ENCODE measurements at regions not wholly inside any gene's neighbourhood (a gene's known extent, or its start where the extent isn't known, plus 50 kb on each side); places are given as distances from the start of the nearest gene placed in this dataset.
A peak's percentile ranks its signal among the peaks of the same experiment; 100 is the strongest.

DNA sequence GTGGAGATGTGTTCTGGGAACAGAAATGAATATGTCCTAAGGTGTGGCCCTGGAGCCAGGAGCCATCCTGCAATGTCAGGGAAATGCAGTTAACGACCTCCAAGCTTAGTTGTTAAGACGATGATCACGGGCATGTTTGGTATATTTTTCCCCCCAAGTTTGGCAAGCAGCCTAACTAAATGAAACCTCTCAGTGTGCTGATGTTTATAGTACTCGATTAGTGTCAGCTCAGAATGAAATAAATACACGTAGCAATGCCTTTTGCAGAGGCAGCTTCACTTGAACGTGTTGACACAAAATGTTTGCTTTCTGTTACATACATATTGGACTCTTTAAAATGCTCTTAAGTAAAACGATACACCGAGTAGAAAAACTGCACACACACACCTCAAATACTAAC is 76.2 kb upstream of the OLIG3 start:
- no peak for ATAC-seq
- TF ChIP-seq RARB (CRISPR knock-in tag; IDR thresholded peaks at IDR 0.05) = no peak
- TF ChIP-seq ZNF70 (CRISPR knock-in tag; IDR thresholded peaks at IDR 0.05) = no peak
- no peak for TF ChIP-seq ISL1 (CRISPR knock-in tag; IDR thresholded peaks at IDR 0.05)
- TF ChIP-seq, protein P1, sequence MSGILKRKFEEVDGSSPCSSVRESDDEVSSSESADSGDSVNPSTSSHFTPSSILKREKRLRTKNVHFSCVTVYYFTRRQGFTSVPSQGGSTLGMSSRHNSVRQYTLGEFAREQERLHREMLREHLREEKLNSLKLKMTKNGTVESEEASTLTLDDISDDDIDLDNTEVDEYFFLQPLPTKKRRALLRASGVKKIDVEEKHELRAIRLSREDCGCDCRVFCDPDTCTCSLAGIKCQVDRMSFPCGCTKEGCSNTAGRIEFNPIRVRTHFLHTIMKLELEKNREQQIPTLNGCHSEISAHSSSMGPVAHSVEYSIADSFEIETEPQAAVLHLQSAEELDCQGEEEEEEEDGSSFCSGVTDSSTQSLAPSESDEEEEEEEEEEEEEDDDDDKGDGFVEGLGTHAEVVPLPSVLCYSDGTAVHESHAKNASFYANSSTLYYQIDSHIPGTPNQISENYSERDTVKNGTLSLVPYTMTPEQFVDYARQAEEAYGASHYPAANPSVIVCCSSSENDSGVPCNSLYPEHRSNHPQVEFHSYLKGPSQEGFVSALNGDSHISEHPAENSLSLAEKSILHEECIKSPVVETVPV (CRISPR knock-in tag; IDR thresholded peaks at IDR 0.05) = no peak
- TF ChIP-seq BACH2 (CRISPR knock-in tag; IDR thresholded peaks at IDR 0.05; ENCODE audit: borderline replicate concordance) = no peak
- TF ChIP-seq, protein P2, sequence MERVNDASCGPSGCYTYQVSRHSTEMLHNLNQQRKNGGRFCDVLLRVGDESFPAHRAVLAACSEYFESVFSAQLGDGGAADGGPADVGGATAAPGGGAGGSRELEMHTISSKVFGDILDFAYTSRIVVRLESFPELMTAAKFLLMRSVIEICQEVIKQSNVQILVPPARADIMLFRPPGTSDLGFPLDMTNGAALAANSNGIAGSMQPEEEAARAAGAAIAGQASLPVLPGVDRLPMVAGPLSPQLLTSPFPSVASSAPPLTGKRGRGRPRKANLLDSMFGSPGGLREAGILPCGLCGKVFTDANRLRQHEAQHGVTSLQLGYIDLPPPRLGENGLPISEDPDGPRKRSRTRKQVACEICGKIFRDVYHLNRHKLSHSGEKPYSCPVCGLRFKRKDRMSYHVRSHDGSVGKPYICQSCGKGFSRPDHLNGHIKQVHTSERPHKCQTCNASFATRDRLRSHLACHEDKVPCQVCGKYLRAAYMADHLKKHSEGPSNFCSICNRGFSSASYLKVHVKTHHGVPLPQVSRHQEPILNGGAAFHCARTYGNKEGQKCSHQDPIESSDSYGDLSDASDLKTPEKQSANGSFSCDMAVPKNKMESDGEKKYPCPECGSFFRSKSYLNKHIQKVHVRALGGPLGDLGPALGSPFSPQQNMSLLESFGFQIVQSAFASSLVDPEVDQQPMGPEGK (CRISPR knock-in tag; IDR thresholded peaks at IDR 0.05; ENCODE audit: borderline replicate concordance) = no peak
- TF ChIP-seq OSR1 (CRISPR knock-in tag; IDR thresholded peaks at IDR 0.05) = no peak
- TF ChIP-seq, protein P3, sequence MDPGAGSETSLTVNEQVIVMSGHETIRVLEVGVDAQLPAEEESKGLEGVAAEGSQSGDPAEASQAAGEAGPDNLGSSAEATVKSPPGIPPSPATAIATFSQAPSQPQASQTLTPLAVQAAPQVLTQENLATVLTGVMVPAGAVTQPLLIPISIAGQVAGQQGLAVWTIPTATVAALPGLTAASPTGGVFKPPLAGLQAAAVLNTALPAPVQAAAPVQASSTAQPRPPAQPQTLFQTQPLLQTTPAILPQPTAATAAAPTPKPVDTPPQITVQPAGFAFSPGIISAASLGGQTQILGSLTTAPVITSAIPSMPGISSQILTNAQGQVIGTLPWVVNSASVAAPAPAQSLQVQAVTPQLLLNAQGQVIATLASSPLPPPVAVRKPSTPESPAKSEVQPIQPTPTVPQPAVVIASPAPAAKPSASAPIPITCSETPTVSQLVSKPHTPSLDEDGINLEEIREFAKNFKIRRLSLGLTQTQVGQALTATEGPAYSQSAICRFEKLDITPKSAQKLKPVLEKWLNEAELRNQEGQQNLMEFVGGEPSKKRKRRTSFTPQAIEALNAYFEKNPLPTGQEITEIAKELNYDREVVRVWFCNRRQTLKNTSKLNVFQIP (CRISPR knock-in tag; IDR thresholded peaks at IDR 0.05; ENCODE audit: borderline replicate concordance, low read depth) = no peak
- no peak for TF ChIP-seq GLIS3 (CRISPR knock-in tag; IDR thresholded peaks at IDR 0.05)
- TF ChIP-seq ZNF8 (CRISPR knock-in tag; IDR thresholded peaks at IDR 0.05) = no peak
- TF ChIP-seq ARNTL (CRISPR knock-in tag; IDR thresholded peaks at IDR 0.05; ENCODE audit: borderline replicate concordance, low read depth) = no peak
- no peak for TF ChIP-seq ZNF565 (CRISPR knock-in tag; conservative IDR thresholded peaks at IDR 0.05; ENCODE audit: low read depth)
- no peak for TF ChIP-seq CSDC2 (CRISPR knock-in tag; IDR thresholded peaks at IDR 0.05)
- TF ChIP-seq ZFP3 (CRISPR knock-in tag; IDR thresholded peaks at IDR 0.05) = no peak
- TF ChIP-seq TCF4 (CRISPR knock-in tag; IDR thresholded peaks at IDR 0.05; ENCODE audit: borderline replicate concordance) = no peak
- TF ChIP-seq, protein P4, sequence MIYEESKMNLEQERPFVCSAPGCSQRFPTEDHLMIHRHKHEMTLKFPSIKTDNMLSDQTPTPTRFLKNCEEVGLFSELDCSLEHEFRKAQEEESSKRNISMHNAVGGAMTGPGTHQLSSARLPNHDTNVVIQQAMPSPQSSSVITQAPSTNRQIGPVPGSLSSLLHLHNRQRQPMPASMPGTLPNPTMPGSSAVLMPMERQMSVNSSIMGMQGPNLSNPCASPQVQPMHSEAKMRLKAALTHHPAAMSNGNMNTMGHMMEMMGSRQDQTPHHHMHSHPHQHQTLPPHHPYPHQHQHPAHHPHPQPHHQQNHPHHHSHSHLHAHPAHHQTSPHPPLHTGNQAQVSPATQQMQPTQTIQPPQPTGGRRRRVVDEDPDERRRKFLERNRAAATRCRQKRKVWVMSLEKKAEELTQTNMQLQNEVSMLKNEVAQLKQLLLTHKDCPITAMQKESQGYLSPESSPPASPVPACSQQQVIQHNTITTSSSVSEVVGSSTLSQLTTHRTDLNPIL (CRISPR knock-in tag; IDR thresholded peaks at IDR 0.05; ENCODE audit: low read depth) = no peak
- no peak for TF ChIP-seq ZC3H10 (CRISPR knock-in tag; IDR thresholded peaks at IDR 0.05)

DNA sequence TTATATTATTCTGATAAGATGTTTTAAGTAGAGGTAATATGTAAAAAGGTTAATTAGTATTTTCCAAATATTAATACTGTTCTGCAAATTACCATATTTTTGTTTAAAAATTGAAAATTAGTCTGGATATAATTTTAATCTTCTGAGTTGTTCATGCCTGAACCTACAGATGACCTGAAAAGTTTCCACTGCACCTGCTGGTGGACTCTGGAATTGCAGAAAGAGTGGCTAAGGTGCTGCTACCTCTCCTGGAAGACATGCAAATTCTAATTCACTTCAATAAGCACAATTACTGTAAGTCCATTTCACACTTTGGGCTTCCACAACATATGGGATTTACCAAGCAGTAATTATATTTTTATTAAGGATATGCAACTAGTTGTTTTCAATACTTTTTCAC is 77.7 kb upstream of the OLIG3 start:
- ATAC-seq = peak; percentile 61
- TF ChIP-seq OSR1 (CRISPR knock-in tag; IDR thresholded peaks at IDR 0.05) (no peak), RARB (CRISPR knock-in tag; IDR thresholded peaks at IDR 0.05) (no peak), BACH2 (CRISPR knock-in tag; IDR thresholded peaks at IDR 0.05; ENCODE audit: borderline replicate concordance) (no peak)

DNA sequence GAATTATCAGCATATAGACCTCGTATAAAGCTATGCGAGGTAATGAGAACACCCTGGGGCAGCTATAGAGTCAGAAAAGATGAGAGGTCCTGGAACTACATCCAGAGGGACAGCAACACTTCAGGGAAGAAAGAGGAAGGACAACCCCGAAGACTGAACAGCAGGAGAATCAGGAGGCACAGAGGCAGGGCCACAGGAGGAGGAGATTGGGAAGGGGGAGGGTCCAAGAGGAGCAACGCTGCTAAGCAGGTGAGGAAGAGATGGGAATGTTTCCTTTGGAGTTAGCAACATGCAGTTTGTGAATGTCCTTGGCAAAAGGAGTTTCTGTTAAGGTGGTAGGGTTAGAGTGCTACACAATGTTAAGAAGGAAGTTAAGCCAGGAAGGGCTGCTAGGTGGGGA is 79.5 kb upstream of the OLIG3 start:
- ATAC-seq = no peak
- TF ChIP-seq, protein P2 (CRISPR knock-in tag; IDR thresholded peaks at IDR 0.05; ENCODE audit: borderline replicate concordance) = no peak
- no peak for TF ChIP-seq ZFP30 (CRISPR knock-in tag; IDR thresholded peaks at IDR 0.05)
- TF ChIP-seq ZFP3 (CRISPR knock-in tag; IDR thresholded peaks at IDR 0.05) = no peak
- TF ChIP-seq, protein P1 (CRISPR knock-in tag; IDR thresholded peaks at IDR 0.05) = no peak
- TF ChIP-seq, protein P4 (CRISPR knock-in tag; IDR thresholded peaks at IDR 0.05; ENCODE audit: low read depth) = no peak
- no peak for TF ChIP-seq ARNTL (CRISPR knock-in tag; IDR thresholded peaks at IDR 0.05; ENCODE audit: borderline replicate concordance, low read depth)
- TF ChIP-seq OSR1 (CRISPR knock-in tag; IDR thresholded peaks at IDR 0.05) = no peak
- no peak for TF ChIP-seq TOX (CRISPR knock-in tag; IDR thresholded peaks at IDR 0.05; ENCODE audit: borderline replicate concordance)
- TF ChIP-seq ZC3H10 (CRISPR knock-in tag; IDR thresholded peaks at IDR 0.05) = no peak
- TF ChIP-seq TCF4 (CRISPR knock-in tag; IDR thresholded peaks at IDR 0.05; ENCODE audit: borderline replicate concordance) = no peak
- no peak for TF ChIP-seq GLIS3 (CRISPR knock-in tag; IDR thresholded peaks at IDR 0.05)
- no peak for TF ChIP-seq RARB (CRISPR knock-in tag; IDR thresholded peaks at IDR 0.05)
- TF ChIP-seq, protein P5, sequence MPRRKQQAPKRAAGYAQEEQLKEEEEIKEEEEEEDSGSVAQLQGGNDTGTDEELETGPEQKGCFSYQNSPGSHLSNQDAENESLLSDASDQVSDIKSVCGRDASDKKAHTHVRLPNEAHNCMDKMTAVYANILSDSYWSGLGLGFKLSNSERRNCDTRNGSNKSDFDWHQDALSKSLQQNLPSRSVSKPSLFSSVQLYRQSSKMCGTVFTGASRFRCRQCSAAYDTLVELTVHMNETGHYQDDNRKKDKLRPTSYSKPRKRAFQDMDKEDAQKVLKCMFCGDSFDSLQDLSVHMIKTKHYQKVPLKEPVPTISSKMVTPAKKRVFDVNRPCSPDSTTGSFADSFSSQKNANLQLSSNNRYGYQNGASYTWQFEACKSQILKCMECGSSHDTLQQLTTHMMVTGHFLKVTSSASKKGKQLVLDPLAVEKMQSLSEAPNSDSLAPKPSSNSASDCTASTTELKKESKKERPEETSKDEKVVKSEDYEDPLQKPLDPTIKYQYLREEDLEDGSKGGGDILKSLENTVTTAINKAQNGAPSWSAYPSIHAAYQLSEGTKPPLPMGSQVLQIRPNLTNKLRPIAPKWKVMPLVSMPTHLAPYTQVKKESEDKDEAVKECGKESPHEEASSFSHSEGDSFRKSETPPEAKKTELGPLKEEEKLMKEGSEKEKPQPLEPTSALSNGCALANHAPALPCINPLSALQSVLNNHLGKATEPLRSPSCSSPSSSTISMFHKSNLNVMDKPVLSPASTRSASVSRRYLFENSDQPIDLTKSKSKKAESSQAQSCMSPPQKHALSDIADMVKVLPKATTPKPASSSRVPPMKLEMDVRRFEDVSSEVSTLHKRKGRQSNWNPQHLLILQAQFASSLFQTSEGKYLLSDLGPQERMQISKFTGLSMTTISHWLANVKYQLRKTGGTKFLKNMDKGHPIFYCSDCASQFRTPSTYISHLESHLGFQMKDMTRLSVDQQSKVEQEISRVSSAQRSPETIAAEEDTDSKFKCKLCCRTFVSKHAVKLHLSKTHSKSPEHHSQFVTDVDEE (CRISPR knock-in tag; IDR thresholded peaks at IDR 0.05) = no peak
- TF ChIP-seq ZNF8 (CRISPR knock-in tag; IDR thresholded peaks at IDR 0.05) = no peak
- no peak for TF ChIP-seq ISL1 (CRISPR knock-in tag; IDR thresholded peaks at IDR 0.05)
